WTC11 (cell line): ENCODE measurements at regions not wholly inside any gene's neighbourhood (a gene's known extent, or its start where the extent isn't known, plus 50 kb on each side); places are given as distances from the start of the nearest gene placed in this dataset.

ENCODE experiments used
- ATF2 ChIP-seq: sonication (generic); formaldehyde crosslinking; IDR thresholded peaks from 2 replicates; pipeline ENCODE4 v1.8.1; 2022; ENCODE audit warnings: low read depth, missing genetic modification reagents, borderline replicate concordance
- FOXP1 ChIP-seq: sonication (generic); formaldehyde crosslinking; IDR thresholded peaks from 2 replicates; pipeline ENCODE4 v1.8.0; 2022; ENCODE audit warnings: missing genetic modification reagents, mild to moderate bottlenecking, moderate library complexity, borderline replicate concordance
- HMGXB4 ChIP-seq: sonication (generic); formaldehyde crosslinking; IDR thresholded peaks from 2 replicates; pipeline ENCODE4 v1.8.1; 2023; ENCODE audit warnings: mild to moderate bottlenecking, moderate library complexity, missing genetic modification reagents
- MAX ChIP-seq: sonication (generic); formaldehyde crosslinking; IDR thresholded peaks from 2 replicates; pipeline ENCODE4 v1.8.0; 2022; ENCODE audit warnings: mild to moderate bottlenecking, missing genetic modification reagents
- ZBTB43 ChIP-seq: sonication (generic); formaldehyde crosslinking; IDR thresholded peaks from 2 replicates; pipeline ENCODE4 v1.8.1; 2023; ENCODE audit warnings: mild to moderate bottlenecking, missing genetic modification reagents

GRCh38 chr4:26227601-26228229 lies 93.1 kb upstream of the RBPJ start:
- no peak for TF ChIP-seq HMGXB4 (CRISPR knock-in tag)
- TF ChIP-seq FOXP1 (CRISPR knock-in tag), result no peak
- no peak for TF ChIP-seq ATF2 (CRISPR knock-in tag)
- TF ChIP-seq ZBTB43 (CRISPR knock-in tag), result no peak
- no peak for TF ChIP-seq MAX
